Stimulated activated naive CD8-positive, alpha-beta T cell treated with anti-CD3 and anti-CD28 coated beads, Interleukin-15, Interleukin-2, amounts not matched to agents 100 U/mL and 50 U/mL, for 24 hours (primary cell): ENCODE measurements at regions not wholly inside any gene's neighbourhood (a gene's known extent, or its start where the extent isn't known, plus 50 kb on each side); places are given as distances from the start of the nearest gene placed in this dataset.

Experiments used
- ATAC-seq: fragments of 150-1000 bp; cut with Tn5 transposase; one replicate; pipeline ENCODE4 v1.10.0; 2021
- DNase-seq: peaks from one replicate; pipeline ENCODE4 v3.0.0; 2021

DNA sequence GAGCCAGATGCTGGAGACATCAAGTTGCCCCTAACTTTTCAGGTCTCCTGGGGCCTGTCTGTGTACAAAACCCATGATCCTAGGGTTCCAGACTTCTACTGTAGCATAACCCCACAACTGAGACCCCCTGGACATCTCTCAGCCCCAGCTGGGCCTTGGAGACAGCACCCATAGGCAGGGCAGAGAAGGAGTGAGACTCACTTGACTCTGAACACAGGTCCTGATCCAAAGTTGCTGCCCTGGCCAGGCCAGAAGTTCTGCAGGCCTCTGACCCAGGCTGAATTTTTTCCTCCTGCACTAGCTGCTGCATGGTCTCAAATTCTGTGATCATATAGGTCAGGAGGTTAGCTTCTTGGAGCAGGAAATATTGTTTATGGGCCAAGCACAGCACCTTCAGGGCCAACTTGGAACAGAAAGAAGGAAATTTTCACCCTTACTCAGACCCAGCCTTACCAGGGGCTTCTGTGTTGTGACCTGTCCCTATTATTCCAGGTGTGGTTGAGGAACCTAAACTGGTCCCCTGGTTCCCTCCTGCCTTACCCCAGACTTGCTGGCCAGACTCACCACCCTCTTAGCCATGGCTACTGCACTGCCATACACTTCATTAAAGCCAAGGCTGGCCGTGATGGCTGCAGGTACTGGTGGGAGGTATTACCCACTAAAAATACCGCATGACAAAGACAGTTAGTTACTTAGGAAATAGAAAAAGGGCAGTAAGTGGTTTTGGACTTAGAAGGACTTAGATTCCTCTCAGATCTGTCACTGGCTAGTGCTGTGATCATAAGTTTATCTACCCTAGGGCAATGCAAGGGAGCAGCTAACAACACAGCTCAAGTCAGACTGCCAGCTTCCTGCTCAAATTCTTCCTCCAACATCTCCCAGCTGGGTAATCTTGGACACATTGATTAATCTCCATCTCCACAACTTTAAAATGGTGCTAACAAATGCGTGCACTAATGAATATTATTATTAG, 2180.1 kb downstream of the TP53TG3F start:
- DNase-seq = no peak
- no peak for ATAC-seq

DNA sequence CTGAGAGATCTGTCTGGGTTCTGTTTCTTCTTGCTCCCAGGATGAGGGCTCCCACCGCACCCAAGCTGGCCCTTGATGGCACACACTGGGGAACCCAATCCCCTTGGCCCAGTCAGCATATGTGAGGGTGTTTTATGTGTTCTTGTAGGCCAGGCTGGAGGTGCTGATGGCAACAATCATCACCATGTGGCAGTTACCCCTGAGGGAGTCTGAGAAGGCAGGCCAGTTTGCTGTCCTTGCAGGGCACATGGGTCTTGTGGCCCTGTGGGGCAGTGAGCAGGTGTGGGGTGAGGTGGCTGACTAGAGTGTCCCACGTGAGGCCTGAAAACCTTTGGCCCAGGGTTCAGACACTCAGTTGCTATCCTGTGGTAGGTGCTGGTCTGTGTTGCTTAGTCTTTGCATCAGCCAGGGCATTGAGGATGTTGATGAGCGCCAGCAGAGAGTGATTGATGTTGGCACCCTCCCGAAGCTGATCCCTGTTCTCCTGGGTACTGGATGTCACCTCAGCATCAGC, 2183.0 kb downstream of the TP53TG3F start:
- no peak for ATAC-seq
- DNase-seq = no peak

DNA sequence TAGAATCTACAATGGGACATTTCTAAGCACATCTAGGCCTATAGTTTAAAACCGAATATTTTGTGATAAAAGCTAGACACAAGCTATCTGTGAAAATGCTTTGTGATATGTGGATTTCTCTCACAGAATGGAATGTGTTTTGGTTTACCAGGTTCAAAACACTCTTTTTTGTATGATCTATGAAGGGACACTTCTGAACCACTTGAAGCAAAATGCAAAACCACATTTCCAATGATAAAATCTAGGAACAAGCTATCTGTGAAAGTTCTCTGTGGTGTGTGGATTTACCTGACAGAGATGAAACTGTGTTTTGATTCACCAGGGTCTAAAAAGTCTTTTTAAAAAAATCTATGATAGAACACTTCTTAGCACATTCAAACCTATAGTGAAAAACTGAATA, 2192.4 kb downstream of the TP53TG3F start:
- ATAC-seq (no peak), DNase-seq (no peak)

DNA sequence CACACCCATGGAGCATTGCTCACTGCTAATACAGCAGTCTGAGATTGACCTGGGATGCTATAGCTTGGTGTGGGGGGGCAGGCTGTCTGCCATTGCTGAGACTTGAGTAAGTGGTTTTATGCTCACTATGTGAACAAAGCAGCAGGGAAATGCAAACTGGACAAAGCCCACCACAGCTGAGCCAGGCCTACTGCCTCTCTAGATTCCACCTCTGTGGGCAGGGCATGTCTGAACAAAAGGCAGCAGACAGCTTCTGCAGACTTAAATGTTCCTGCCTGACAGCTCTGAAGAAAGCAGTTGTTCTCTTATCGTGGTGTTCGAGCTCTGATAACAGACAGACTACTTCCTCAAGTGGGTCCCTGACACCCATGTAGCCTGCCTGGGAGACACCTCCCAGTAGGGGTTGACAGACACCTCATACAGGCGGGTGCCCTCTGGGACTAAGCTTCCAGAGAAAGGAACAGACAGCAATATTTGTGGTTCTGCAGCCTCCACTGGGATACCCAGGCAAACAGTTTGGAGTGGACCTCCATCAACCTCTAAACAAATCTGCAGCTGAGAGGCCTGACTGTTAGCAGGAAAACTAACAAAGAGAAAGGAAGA, 2204.8 kb downstream of the TP53TG3F start:
- ATAC-seq (no peak), DNase-seq (no peak)

DNA sequence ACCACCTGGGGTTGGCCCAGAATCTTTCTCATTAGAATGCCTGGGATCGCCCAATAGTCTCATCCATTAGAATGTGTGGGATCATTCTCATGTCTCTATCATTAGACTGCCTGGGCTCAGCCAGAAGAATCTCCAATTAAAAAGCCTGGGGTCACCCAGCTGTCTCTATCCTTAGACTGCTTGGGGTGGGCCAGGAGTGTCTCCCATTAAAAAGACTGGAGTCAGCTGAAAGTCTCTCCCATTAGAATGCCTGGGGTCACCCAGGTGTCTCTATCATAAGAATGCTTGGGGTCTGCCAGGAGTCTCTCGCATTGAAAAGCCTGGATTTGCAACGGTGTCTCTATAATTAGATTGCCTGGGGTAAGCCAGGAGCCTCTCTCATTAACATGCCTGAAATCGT, 2225.7 kb downstream of the TP53TG3F start:
- ATAC-seq (no peak), DNase-seq (no peak)

DNA sequence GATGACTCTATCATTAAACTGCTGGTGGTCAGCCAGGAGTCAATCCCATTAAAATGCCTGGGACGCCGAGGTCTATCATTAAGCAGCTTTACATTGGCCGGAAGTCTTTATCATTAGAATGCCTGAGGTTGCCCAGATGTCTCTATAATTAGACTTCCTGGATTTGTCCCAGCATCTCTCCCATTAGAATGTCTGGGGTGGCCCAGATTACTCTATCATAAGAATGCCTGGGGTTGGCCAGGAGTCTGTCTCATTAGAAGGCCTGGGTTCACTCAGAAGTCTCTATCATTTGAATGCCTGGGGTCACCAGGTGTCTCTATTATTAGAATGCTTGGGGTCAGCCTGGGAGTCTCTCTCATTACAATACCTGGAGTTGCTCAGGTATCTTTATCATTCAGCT, 2227.2 kb downstream of the TP53TG3F start:
- no peak for DNase-seq
- no peak for ATAC-seq

DNA sequence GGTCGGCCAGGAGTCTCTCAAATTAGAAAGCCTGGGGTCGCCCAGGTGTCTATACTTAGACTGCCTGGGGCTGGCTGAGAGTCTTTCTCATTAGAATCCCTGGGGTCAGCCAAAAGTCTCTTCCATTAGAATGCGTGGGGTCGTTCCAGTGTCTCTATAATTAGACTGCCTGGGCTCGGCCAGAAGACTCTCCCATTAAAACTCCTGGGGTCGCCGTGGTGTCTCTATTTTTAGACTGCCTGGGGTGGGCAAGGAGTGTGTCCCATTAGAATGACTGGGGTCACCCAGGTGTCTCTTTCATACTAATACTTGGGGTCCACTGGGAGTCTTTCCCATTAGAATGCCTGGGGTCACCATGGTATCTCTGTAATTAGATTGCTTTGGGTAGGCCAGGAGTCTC, 2227.7 kb downstream of the TP53TG3F start:
- no peak for ATAC-seq

DNA sequence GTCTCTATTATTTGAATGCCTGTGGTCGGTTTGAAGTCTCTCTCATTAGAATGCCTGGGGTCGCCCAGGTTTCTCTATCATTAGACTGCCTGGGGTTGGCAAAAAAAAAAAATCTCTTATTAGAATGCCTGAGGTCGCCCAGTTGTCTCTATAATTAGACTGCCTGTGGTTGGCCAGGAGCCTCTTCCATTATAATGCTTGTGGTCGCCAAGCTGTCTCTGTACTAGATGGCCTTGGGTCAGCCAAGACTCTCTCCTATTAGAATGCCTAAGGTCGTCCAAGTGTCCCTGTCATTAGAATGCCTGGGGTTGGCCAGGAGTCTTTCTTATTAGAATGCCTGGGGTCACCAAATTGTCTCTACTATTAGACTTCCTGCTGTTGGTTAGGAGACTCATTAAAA, 2228.4 kb downstream of the TP53TG3F start:
- no peak for DNase-seq
- no peak for ATAC-seq

More for the DNA sequence above, 2227.7 kb downstream of the TP53TG3F start:
- no peak for DNase-seq

DNA sequence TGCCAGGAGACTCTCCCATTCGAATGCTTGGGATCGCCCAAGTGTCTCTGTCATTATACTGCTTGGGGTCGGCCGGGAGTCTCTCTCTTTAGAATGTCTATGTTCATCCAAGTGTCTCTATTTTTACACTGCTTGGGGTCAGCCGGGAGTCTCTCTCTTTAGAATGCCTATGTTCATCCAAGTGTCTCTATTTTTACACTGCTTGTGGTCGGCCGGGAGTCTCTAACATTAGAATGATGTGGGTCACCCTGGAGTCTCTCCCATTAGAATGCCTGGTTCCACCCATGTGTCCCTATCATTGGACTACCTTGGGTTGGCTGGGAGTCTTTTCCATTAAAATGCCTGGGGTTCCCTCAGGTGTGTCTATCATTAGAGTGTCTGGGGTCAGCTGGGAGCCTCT, 2230.4 kb downstream of the TP53TG3F start:
- DNase-seq = no peak
- no peak for ATAC-seq

DNA sequence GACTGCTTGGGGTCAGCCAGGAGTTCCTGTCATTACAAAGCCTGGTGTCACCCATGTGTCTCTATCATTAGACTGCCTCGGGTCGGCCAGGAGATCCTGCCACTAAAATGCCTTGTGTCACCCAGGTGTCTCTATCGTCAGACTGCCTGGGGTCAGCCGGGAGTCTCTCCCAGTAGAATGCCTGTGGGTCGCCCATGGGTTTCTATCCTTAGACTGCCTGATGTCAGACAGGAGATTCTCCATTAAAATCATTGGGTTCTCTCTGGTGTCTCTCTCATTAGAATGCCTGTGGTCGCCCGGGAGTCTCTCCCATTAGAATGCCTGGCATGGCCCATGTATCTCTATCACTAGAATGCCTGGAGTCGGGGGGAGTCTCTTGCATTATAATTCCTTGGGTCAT, 2231.0 kb downstream of the TP53TG3F start:
- DNase-seq (no peak), ATAC-seq (no peak)

DNA sequence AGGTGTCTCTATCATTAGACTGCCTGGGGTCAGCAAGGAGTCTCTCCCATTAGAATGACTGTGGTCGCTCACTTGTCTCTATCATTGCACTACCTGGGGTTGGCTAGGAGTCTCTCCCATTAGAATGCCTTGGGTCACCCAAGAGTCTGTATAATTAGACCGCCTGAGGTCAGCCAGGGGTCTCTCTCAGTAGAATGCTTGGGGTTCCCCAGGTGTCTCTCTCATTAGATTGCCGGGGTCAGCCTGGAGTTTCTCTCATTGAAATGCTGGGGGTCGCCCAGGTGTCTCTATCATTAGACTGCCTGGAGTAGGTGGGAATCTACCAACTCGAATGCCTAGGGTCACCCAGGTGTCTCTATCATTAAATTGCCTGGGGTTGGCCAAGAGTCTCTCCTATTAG, 2231.6 kb downstream of the TP53TG3F start:
- ATAC-seq = no peak

DNA sequence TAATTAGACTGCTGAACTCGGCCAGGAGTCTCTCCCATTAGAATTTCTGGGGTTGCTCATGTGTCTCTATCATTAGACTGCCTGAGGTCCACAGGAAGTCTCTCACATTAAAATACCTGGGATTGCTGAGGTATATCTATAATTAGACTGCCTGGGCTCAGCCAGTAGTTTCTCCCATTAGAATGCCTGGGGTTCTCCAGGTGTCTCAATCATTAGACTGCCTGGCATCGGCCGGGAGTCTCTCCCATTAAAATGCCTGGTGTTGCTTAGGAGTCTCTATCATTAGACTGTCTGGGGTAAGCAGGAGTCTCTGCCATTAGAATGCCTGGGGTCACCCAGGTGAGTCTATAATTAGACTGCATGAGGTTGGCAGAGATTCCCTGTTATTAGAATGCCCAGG, 2233.4 kb downstream of the TP53TG3F start:
- DNase-seq = no peak

More for the DNA sequence above, 2231.6 kb downstream of the TP53TG3F start:
- no peak for DNase-seq

DNA sequence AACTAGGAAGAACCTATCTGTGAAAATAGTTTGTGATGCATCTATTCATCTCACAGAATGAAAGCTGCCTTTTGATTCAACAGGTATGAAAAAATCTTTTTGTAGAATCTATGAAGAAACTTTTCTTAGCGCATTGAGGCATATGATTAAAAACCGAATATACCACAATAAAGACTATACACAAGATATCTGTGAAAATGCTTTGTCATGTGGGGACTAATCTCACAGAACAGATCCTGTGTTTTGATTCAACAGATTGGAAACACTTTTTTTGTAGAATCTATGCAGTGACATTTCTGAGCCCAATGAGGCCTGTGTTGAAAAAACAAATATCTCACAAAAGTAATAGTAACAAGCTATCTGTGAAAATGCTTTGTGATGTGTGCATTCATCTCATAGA, 2247.5 kb downstream of the TP53TG3F start:
- DNase-seq = no peak
- no peak for ATAC-seq

More for the DNA sequence above, 2233.4 kb downstream of the TP53TG3F start:
- no peak for ATAC-seq

DNA sequence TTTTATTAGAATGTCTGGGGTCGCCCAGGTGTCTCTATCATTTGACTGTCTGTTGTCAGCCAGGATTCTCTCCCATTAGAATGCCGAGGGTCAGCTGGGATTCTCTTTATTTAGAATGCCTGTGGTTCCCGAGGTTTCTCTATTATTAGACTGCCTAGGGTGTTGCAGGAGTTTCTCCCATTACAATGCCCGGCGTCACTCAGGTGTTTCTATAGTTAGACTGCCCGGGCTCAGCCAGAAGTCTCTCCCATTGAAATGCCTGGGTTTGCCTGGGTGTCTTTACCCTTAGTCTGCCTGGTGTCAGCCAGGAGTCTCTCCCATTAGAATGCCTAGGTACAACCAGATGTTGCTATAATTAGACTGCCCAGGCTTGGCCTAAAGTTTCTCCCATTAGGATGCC, 2252.0 kb downstream of the TP53TG3F start:
- ATAC-seq = no peak
- DNase-seq = no peak

DNA sequence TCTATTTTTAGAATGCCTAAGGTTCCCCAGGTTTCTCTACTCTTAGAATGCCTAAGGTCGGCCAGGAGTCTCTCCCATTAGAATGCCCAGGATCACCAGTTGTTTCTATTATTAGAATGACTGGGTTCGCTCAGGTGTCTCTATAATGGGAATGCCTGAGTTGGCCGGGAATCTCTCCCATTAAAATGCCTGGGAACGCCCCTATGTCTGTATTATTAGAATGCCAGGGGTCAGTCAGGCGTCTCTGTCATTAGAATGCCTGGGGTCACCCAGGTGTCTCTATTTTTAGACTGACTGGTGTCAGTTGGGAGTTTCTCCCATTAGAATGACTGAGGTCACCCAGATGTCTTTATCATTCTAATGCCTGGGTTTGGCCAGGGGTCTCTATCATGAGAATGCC, 2252.5 kb downstream of the TP53TG3F start:
- DNase-seq = no peak
- no peak for ATAC-seq

DNA sequence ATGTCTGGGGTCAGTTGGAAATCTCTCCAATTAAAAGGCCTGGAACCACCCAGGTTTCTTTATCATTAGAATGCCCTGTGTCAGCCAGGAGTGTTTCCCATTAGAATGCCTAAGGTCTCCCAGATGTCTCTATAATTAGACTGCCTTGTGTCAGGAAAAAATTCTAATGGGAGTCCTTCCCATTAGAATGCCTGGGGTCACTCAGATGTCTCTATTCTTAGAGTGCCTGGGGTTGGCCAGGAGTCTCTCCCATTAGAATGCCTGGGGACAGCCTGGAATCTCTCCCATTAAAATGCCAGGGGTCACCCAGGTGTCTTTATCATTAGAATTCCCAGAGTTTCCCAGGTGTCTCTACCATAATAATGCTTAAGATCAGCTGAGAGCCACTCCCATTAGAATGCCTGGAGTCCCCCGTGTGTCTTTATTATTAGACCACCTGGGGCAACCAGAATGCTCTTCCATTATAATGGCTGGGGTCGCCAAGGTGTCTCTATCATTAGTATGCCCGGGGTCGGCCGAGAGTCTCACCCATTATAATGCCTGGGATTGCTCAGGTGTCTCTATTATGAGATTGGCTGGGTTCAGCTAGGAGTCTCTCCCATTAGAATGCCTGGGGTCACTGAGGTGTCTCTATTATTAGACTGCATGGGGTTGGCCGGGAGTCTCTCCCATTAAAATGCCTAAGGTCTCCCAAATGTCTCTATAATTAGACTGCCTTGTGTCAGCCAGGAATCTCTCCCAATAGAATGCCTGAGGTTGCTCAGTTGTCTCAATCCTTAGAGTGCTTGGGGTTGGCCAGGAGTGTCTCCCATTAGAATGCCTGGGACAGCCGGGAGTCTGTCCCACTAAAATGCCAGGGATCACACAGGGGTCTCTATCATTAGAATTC, 2254.6 kb downstream of the TP53TG3F start:
- ATAC-seq (no peak), DNase-seq (no peak)

DNA sequence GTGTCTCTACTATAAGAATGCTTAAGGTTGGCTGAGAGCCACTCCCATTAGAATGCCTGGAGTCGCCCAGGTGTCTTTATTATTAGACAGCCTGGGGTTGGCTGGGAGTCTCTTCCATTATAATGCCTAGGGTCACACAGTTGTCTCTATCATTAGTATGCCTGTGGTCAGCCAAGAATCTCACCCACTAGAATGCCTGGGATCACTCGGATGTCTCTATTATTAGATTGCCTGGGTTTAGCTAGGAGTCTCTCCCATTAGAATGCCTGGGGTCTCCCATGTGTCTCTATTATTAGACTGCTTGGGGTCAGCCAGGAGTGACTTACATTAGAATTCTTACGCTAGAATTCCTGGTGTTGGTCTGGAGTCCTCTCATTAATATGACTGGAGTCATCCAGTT, 2255.3 kb downstream of the TP53TG3F start:
- DNase-seq (no peak), ATAC-seq (no peak)

DNA sequence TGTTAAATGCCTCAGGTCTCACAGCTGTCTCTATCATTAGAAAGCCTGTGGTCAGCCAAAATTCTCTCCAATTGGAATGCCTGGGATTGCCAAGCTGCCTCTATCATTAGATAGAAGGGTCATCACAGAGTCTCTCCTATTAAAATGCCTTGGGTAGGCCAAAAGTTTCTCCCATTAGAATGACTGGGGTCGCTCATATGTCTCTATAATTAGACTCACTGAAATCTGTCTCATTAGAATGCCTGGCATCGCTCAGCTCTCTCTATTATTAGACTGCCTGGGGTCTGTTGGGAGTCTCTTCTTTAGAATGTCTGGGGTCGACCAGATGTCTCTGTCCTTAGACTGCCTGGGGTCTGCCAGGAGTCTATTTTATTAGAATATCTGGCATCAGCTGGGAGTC, 2265.1 kb downstream of the TP53TG3F start:
- no peak for DNase-seq
- ATAC-seq = no peak

DNA sequence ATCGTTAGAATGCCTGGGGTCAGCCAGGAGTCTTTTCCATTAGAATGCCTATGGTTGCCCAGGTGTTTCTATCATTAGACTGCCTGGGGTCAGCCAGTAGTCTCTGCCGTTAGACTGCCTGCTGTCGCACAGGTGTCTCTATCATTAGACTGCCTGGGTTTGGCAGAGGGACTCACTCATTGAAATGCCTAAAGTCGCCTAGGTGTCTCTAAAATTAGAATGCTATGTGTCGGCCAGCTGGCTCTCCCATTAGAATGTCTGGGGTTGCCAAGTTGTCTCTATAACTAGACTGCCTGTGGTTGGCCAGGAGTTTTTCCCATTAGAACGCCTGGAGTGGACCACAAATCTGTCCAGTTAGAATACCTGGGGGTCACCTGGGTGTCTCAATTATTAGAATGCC, 2266.5 kb downstream of the TP53TG3F start:
- DNase-seq (no peak), ATAC-seq (no peak)

DNA sequence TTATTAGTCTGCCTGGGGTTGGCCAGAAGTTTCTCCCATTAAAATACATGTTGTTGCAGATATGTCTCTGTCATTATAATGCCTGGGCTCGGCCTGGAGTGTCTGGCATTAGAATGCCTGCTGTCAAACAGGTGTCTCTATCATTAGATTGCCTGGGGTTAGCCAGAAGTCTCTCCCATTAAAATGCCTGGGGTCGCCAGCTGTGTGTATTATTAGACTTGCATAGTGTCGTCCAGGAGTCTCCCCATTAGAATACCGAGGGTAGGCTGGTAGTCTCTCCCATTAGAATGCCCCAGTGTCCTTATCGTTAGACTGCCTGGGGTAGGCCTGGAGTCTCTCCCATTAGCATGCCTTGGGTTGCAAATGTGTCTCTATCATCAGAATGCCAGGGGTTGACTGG, 2270.8 kb downstream of the TP53TG3F start:
- ATAC-seq (no peak), DNase-seq (no peak)

DNA sequence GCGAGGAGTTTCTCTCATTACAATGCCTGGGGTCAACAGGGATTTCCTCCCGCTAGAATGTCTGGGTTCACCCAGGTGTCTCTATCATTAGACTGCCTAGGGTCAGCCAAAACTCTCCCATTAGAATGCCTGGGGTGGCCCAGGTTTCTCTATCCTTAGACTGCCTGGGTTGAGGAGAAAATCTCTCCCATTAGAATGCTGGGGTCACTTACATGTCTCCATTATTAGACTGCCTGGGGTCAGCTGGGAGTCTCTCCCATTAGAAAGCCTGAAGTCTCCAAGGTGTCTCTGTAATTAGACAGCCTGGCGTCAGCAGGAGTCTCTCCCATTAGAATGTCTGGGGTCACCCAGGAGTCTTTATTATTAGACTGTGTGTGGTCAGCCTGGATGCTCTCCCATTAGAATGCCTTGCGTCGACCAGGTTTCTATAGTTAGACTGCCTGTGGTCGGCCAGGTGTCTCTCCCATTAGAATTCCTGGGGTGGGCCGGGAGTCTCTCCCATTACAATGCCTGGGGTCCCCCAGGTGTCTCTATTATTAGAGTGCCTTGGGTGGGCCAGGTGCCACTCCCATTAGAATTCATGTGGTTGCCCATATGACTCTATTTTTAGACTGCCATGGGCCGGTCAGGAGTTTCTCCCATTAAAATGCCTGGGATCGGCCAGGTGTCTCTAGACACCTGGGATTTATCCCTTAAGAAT, 2272.1 kb downstream of the TP53TG3F start:
- ATAC-seq (no peak), DNase-seq (no peak)
